ENCODE measurements at regions not wholly inside any gene's neighbourhood (a gene's known extent, or its start where the extent isn't known, plus 50 kb on each side); places are given as distances from the start of the nearest gene placed in this dataset.

DNA sequence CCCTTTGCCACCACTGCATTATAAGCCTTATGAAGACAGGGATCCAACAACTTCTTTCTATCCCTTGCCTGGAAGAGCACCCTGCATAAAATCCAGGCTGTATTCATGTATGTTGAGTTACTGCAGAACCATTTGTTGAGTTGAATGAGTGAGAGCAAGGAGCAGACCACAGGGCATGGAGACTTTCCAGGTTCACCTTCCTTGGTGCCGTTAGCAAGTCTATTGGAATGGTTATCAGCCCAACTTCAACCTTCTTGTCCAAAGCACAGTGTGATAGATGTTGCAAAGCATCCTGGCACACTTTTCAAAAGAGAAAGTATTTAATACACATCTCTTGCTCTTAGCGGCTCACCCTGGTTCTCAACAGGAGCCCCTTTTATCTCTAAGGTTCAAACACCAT is 100.9 kb upstream of the CLDN10 start:
- TF ChIP-seq, protein P1, sequence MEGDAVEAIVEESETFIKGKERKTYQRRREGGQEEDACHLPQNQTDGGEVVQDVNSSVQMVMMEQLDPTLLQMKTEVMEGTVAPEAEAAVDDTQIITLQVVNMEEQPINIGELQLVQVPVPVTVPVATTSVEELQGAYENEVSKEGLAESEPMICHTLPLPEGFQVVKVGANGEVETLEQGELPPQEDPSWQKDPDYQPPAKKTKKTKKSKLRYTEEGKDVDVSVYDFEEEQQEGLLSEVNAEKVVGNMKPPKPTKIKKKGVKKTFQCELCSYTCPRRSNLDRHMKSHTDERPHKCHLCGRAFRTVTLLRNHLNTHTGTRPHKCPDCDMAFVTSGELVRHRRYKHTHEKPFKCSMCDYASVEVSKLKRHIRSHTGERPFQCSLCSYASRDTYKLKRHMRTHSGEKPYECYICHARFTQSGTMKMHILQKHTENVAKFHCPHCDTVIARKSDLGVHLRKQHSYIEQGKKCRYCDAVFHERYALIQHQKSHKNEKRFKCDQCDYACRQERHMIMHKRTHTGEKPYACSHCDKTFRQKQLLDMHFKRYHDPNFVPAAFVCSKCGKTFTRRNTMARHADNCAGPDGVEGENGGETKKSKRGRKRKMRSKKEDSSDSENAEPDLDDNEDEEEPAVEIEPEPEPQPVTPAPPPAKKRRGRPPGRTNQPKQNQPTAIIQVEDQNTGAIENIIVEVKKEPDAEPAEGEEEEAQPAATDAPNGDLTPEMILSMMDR (IDR thresholded peaks at IDR 0.05; ENCODE audit: insufficient read depth, low read depth, low read length) = no peak
- TF ChIP-seq EZH2 (IDR thresholded peaks at IDR 0.05; ENCODE audit: insufficient read depth, low read length) = no peak
